ENCODE measurements at regions not wholly inside any gene's neighbourhood (a gene's known extent, or its start where the extent isn't known, plus 50 kb on each side); places are given as distances from the start of the nearest gene placed in this dataset.
"Not testable (repeated sequence)": the region's sequence is repeated elsewhere in the genome, so short reads cannot be mapped to it uniquely, and the experiment has no call there.

DNA sequence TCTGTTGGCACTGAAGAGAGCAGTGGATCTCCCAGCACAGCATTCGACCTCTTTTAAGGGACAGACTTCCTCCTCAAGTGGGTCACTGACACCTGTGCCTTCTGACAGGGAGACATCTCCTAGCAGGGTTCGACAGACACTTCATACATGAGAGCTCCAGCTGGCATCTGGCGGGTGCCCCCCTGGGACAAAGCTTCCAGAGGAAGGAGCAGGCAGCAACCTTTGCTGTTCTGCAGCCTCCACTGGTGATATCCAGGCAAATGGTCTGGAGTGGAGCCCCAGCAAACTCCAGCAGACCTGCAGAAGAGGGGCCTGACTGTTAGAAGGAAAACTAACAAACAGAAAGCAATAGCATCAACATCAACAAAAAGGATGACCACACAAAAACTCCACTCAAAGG is 624.3 kb upstream of the CCDC179 start:
- not testable (repeated sequence) for DNase-seq

DNA sequence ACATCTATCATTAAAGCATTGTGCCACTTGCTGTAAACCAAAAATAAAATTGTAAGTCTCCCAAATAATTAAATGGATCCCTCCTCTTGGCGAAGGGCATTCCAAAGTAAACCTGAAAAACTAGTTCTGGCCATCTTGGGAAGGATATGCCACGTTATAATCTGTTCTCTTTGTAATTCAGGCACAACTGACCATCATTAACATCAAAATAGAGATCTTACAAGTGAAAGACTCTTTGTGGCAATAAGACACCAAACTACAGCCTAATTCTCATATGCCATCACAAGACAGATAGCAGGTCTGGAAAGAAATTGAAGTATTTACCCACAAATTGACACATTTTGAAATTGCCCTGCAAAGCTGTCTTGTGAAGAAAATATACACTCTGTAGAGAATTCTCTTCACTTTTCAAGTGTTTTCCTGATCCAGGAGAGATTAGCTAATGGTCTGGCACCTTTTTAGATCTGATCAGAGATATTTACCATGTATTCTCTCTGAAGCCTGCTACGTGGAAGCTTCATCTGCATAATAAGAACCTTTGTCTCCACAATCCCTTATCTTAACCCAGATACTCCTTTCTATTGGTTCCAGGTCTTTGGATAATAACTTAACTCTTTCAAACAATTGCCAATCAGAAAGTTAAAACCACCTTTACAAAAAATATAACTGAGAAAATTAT is 630.4 kb upstream of the CCDC179 start:
- DNase-seq: no peak

DNA sequence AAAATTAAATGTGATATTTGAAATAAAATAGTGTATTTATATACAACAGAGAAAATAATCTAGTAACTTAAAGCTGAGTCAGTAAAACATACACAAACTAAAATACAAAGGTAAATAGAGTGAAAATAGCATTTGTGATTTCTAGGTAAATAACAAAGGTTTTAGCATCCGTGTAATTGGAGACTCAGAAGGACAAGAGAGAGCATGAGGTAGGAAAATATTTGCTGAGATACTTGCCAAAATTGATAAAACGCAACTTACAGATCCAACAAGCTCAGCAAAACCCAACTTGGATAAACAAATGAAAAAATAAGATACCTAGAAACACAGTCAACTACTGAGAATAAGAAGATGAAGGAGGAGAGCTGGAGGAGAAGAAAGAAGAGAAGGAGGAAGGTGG is 634.7 kb upstream of the CCDC179 start:
- DNase-seq: no peak

DNA sequence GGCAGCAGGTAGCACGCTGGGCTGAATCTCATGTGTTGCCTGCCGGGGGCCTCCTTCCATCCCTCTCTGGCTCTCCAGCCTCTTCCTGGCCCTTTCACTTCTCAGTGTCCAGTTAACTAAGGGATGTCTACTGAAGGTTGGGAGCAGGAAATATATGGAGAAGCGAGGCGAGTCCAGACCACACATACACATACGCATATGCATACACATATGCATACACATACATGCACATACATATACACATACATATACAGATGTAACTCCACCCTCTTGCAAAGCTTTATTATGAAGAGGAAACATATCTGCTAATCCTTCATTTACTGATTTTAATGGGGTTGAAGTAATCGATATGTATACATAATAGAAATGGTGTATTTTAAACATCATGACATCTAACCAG is 636.1 kb upstream of the CCDC179 start:
- DNase-seq: no peak

DNA sequence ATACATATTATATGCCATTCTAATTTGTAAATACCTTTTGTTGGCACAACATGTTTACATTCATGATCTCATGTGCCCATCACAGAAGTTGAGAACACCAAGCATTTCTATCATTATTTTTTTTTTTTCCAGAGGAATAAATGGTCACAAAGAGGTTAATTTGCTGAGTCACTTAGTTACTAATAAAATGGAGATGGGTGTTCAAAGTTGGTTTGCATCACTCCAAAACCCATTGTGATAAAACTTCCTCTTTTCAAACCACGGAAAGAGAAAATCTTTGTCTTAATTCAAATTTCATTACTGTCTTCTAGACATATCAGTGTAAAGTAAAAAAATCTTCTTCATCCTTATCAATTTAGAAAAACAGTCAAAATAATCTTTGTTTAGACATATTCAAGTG is 636.8 kb upstream of the CCDC179 start:
- DNase-seq: no peak

DNA sequence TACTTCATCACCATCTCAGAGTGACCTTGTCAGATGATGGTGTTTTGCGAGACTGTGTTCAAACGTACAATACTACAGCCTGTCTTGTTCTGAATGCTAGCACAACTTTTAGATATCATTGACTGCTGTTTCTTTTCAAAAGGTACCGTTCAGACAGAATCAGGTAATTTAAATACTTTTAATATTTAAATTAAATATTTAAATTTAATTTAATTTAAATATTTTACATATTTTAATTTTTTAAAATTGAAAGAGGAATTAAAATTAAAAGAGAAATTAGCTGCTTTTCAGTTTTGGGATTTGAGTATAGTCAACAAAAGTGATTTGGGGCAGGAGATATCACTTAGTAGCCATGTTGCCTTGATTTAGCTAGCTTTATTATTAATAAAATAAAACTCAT is 642.1 kb upstream of the CCDC179 start:
- DNase-seq: no peak

DNA sequence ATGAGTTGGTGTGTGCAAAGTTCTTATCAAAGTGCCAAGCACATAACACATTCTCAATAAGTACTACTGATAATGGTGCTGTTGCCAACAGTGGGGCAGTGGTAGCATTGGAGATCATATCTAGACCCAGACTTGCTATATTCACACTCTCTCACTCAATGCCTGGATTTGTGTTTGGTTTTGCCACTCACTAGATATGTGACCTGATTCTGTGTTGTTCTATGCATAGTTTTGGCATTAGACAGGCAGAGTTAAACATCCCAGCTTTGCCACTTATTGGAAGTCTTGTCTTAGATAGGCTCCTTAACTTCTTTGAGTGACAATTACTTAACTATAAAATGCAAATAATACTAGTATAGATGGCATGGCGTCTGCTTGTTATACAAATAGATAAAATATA is 642.6 kb upstream of the CCDC179 start:
- no peak for DNase-seq

DNA sequence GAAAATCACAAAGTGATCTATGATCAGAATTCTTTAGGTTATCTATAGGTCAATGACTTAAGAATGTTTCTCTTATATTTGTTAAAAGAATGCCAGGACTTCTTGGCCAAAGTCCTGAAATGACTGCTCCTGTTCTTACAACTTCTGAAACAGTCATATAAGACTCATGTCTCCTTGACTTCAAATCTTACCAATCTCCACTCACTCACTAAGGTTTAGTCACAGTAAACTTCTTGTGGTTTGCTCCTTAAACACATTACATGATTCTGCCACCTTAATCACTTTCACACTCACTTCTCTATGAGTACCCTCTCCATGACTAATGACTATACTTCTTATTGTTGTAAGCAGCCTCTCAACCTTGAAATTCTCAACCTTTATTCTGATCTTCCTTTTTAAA is 648.7 kb upstream of the CCDC179 start:
- no peak for DNase-seq

DNA sequence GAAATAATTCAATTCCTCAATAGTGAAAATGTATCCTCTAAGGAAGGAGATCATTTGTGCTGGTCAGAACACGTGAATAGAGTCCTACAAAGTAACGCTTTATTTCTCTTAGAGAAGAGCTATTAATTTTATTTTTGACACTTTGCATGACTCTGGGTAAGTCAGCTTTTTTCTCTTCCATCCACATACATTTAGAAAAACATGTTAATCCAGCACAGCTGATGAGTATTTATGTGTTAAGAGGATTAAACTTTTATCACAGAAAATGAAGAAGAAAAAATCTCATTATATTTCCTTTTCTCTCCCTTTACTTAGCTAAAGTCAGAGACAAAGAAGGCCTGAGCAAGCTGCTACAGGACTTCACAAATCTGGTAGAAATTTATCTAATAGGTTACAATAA is 649.5 kb upstream of the CCDC179 start:
- no peak for DNase-seq

DNA sequence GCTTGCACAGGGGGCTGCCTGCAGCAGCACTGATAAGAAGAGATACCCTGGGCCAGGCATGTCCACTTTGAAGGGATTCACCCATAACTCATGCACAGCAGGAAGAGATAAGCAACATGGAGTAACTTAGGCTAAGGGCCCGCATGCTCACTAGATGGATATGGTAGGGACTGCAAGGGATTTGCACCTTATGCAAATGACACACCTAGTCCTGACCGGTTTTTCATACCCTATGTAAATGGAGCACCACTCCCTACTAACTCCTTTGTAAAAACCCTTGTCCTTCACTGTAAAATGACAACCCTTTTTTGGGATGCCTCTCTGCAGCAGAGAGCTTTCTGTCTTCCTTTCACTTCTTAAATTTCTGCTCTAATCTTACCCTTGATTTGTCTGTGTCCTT is 658.9 kb upstream of the CCDC179 start:
- DNase-seq: no peak

DNA sequence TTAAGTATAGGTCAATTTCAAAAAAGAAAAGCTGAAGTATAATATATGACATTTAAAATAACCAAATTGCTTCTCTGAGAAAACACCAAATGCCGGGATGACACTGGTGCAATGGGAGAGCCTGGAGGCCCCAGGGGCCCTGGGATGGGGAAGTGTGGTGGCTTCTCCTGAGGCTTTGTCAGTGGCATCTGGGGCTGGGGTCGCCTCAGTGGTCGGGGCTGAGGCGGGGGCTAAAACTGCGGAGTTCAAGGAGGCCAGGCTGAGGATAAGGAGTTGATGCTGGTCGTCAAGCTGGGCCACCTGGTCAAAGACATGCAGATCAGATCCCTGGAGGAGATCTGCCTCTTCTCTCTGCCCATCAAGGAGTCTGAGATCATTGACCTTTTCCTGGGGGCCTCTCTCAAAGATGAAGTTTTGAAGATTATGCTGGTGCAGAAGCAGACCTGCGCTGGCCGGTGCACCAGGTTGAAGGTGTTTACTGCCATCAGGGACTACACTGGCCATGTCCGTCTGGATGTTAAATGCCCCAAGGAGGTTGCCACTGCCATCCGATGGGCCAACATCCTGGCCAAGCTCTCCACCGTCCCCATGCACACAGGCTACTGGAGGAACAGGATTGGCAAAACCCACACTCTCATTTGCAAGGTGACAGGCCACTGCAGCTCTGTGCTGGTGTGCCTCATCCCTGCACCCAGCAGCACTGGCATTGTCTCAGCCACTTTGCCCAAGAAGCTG is 660.1 kb upstream of the CCDC179 start:
- no peak for DNase-seq

DNA sequence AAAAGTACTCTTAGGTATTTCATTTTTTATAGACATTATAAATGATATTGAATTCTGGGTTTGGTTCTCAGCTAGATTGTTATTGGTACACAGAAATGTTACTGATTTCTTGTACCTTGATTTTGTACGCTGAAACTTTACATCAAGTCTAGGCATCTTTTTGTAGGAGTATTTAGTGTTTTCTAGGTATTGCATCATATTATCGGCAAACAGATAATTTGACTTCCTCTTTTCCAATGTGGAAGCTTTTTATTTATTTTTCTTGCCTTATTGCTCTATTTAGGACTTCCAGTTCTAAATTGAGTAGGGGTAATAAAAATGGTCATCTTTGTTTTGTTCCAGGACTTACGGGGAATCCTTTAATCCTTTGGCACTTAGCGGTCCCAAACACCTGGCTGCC is 676.6 kb upstream of the CCDC179 start:
- DNase-seq: no peak

DNA sequence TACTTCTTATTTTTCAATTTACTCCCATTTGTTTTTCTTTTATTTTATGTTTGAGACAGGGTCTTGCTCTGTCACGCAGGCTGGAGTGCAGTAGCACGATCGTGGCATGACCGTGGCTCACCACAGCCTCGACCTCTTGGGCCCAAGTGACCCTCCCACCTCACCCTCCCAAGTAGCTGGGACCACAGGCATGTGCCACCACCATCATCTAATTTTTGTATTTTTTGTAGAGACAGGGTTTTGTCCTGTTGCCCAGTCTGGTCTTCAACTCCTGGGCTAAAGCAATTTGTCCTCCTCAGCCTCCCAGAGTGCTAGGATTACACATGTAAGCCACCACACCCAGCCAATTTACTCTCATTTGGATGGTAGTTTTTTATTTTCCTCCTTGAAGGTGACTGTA is 679.3 kb upstream of the CCDC179 start:
- no peak for DNase-seq

DNA sequence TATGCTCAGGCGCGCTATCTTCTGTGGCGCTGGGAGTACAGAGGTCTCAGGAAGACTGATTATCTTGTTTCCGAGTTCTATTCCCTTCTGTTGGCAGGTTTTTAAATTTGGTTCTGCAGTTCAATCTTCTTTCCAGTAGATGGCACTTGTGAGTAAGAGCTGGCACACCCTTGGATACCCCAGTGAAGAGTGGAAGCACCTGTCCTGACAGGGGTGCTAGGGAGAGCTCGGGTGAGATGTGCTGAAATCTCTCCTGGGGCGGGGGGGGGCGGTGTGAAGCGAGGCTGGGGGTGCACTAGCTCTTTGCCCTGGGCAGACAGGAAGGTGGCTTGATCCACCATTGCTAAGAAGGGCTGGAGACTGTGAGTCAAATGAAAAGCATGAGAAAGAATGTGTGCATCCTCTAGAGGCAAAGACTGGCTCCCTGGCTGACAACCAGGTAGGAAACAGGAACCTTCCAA is 679.9 kb upstream of the CCDC179 start:
- DNase-seq: no peak

DNA sequence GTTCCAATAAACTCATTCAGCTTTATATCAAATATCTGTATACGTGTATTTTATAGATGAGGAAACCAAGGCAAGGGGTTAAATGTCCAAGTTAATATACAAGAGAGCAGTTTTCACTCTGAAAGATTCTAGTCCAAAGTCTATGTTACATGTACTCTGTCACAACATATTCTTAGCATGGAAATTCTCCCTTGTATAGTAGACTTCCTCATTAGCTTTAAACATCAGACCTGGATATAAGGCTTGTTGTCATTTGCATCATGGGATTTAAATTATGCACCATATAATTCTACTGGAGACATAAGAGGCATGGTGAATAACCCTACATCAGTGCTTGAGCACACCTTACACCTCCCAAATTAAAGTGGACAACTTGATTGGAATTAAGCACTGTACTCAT is 681.9 kb upstream of the CCDC179 start:
- DNase-seq: no peak

DNA sequence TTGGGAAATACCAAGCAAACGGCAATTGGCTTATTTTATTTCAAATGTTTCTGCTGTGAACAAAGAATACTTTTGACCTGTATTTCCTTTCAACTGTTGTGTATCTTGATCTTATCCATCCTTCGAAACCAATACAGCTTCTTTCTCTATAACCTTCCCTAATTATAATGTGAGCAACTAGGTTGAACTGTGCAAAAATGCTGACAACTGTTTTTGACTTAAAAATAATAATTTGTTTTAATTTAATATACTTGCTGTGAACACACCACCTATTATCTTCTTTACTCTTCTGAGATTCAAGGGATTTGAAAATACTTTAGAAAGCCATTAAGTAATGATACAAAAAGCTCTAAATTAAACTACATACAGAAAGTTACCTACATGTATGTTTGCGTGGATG is 682.5 kb upstream of the CCDC179 start:
- no peak for DNase-seq

DNA sequence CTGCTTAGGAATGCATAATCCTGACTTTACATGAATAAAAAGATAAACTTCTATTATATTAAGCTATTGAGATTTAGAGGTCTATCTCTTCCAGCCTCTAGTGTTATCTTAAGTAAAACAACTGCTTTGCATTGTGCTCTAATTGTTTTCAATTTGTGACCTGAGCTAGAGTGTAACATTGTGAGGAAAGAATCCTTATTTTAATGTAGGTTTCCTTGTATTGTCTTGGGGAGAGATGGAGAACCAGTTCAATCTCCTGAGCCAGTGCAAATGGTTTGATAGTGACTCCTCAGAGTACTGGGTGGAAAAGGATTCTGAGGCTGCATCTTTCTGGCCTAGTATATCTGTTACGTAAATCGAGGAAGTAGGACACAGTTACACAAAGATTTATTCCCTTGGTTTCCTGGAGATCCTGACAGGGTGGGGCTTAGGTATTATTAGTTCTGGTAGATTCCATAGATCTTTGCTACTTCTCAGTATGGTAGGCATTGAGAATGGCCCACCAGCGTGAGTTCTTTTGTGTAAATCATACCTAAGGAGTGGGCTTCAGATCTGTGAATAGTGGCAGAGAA is 683.5 kb upstream of the CCDC179 start:
- DNase-seq: no peak

DNA sequence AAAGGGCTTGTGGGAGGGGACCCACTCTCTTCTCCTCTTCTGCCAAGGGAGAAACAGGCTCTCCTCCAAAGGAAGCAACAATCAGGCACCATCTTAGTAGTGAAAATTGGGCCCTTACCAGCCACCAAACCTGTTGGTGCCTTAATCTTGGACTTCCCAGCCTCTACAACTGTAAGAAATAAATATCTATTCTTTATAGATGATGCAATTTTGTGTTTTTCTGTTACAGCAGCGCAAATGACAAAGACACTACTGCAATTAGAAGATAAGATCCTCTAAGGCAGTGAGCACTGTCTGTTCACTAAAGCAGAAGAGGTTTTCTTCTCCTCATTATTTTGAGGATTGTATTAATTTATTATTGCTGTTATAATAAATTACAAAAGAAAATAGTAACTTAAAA is 691.4 kb upstream of the CCDC179 start:
- DNase-seq: no peak

DNA sequence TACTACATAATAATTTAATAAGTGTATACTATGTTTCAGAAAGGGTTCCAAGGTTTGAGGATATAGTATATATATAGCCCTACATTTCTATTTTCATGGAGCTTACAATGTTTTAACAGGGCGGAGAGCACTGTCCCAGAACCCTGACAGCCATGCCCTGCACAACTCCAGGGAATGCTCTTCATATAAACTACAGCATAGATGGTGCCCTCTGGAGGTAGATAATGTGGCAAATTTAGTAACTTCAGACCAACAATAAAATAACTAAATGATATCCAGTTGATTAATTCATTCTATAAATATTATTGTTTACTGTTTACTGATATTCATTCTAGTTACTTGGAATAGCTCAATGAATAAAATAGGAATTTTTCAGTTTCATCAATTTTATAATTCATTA is 693.7 kb upstream of the CCDC179 start:
- DNase-seq: no peak

DNA sequence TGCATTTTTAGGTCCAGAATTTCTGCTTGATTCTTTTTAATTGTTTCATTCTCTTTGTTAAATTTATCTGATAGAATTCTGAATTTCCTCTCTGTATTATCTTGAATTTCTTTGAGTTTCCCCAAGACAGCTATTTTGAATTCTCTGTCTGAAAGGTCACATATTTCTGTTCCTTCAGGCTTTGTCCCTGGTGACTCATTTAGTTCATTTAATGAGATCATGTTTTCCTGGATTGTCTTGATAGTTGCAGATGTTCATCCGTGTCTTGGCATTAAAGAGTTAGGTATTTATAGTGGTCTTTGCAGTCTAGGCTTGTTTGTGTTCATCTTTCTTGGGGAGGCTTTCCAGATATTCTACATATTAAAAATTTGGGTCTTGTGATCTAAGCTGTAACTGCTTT is 694.8 kb upstream of the CCDC179 start:
- no peak for DNase-seq

DNA sequence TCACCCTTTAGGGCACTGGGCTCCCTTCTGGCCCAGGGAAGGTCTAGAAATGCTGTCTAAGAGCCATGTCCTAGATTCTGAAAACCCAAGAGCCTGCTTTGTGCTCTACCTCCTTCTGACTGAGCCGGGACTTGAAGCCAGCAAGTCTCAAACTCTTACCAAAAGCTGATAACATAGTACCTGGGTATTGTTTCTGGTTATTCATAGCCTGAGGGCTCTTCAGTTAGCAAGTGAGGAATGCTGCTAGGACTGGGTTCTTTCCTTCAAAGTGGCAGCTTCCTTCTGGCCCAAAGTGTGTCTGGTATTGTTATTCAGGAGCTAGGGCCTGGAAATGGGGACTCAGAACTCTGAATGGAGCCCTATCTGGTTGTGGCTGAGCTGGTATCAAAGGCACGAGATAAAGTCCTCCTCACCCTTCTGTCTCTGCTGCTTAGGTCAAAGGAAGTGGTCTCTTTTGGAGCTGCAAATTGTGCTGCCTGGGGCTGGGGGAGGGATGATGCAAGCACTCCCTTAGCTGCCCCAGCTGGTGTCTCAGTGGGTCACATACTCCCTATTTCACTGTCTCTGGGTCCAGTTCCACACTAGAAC is 696.0 kb upstream of the CCDC179 start:
- DNase-seq: no peak

DNA sequence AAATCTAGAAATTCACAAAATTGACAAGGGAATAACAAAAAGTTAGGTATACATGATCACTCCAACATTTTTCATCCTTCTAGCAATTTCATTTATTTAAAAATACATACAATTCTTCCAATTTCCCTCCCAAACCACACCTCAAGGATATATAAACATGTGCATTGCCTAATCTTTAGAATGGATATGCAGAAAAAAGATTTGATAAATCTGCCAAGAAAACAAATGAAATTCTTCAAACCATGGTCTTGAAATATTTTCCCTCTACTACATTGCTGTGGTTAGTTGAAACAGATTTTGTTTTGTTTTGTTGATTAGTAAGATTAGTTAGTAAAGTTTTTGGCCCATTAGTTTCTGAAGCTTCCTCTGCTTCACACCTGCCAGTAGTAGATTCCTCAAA is 703.3 kb upstream of the CCDC179 start:
- DNase-seq: no peak

DNA sequence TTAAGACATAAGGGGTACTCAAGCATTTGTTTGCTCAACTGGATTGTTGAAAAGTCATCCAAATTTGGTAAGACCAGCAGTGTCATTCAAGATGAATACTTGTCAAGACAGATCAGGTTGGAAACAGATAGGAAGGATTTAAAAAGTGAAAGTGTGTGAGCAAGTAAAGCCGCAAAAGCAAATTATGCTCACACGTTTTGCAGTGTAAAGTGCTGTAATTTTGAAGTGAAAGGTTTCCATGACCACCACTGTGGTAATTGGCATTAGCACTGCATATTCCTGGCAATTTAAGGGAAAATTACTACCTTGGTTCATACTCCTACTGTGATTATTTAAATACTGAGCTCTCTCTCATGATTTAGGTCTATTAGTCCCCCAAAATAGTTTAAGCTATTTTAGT is 704.1 kb upstream of the CCDC179 start:
- no peak for DNase-seq

DNA sequence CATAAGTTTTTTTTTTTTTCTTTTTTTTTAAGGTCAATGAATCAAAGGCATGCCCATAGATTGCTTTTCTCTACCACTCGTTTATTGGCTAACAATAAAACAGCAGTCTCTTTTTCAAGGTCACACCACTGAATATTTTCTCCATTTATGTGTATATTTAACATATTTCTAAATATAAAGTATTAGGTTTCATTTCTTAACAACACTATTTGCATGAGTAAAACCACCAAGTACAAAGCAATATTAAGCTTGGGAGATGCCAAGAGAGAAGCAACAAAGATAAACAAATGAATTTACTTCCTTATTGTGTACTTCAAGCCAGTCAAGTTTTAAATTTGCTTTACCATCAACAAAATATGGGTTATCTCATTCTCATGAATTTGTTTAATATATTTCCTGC is 708.9 kb upstream of the CCDC179 start:
- no peak for DNase-seq
